ENCODE measurements at regions not wholly inside any gene's neighbourhood (a gene's known extent, or its start where the extent isn't known, plus 50 kb on each side); places are given as distances from the start of the nearest gene placed in this dataset.

DNA sequence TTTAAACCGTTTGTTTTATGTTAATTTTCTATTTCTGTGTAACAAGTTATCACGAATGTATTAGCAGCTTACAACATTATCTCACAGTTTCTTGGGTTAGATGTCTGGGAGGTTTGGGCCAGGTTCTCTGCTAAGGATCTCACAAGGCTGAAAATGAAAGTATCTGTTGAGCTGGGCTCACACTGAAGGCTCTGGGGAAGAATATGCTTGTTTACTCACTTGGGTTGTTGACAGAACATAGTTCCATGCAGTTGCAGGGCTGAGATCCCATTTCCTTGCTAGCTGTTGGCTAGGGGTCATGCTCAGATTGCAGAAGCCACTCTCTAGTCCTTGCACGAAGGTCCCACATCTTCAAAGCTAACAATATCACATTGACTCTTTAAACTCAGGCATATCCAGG, 266.6 kb upstream of the GNAI1 start:
- DNase-seq (ENCODE audit: low spot score), result no peak

DNA sequence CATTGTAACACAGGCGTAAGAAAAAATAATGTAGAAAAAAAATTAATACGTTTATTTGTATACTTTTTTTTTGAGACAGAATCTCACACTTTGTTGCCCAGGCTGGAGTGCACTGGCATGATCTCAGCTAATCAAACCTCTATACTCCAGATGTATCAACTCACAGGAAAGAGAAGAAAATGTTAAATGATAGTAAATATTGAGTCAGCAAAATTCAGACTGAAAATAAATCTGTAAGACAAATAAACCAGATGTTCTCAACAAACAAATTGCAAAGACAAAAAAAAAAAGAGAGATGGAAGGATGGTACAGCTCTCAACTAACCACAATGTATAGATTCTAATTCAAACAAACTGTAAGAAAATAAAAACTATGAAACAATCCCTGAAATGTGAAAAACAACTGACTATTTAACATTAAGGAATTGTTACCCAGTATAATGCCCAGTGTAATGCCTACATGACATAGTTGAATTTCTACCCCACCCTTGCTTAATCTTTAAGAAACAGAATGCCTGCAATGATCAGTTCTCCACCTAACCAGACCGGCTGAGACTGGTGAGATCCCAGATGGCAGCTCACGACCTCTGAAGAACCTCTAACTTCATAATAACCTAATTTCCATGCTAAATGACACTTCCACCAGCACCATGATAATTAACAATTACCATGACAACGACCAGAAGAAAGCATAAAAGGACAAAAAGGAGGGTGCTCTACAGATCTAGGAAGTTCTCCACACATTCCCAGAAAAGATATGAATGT, 272.0 kb upstream of the GNAI1 start:
- DNase-seq (ENCODE audit: low spot score), result no peak

DNA sequence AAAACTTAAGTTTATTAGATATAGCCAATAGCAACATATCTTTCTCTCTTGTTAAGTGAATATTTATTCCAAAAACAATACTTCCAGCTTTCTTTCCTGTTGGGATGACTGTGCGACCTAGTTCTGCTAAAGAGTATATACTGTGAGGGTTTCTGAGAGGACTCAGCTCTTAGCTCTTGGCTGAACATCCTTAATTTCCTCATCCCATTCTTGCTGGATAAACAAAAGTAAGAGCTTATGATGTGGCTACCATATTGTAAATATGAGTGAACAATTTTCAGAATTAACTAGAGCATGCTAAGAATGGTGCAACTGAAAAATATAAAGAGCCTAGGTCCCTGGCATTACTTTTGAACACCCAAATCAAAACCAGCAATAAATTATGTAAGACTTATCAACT, 279.5 kb upstream of the GNAI1 start:
- DNase-seq (ENCODE audit: low spot score), result no peak

DNA sequence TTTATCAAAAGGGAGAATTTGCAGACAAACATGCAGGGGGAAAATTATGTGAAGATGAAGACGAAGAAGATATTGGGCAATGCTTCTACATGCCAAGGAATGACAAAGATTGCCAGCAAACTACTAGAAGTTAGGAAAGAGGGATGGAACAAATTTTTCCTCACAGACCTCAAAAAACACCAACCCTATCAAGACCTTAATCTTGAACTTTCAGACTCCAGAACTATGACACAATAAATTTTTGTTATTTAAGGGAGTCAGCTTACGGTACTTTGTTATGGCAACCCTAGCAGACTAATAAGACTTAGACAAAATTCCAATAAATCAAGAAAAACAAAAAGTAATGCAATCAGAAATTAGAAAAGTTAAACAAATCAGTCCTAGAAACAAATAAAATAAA, 280.0 kb upstream of the GNAI1 start:
- DNase-seq (ENCODE audit: low spot score), result no peak

GRCh38 chr7:79837915-79838314, 296.7 kb upstream of the GNAI1 start:
- DNase-seq (ENCODE audit: low spot score), result no peak

- no peak for DNase-seq (ENCODE audit: low spot score)
Measured at GRCh38 chr7:79833616-79834015, 301.0 kb upstream of the GNAI1 start.

GRCh38 chr7:79828866-79829265, 305.8 kb upstream of the GNAI1 start:
- DNase-seq (ENCODE audit: low spot score), result no peak

DNA sequence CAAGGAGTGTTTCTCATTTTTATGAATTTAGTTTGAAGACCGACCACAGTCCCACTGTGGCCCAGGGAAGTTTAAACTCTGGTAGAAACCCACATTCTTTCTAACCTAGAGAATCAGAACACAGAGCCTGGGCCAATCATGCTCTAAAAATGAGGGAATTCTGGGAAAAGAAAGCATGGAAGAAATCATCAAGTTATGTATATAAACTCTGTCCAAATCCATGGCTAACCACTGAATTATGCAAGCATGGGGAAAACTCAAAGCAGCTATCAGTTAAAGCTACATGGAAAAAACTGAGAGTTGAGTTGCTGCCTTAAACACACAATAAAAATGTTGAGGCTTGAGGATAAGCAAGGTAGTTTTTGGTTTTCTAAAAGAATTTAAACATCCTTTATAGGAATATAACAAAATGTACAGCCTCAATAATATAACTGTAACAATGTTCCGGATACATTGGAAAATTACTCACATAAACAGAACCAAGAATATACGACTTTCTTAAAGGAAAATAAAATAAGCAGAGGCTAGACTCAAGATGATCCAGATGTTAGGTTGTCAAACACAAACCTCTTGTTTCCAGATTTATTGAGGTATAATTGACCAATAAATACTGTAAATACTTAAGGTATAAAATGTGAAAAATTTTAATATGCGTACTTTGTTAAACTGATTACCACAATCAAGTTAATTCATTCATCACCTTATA, 311.2 kb upstream of the GNAI1 start:
- DNase-seq (ENCODE audit: low spot score), result no peak

DNA sequence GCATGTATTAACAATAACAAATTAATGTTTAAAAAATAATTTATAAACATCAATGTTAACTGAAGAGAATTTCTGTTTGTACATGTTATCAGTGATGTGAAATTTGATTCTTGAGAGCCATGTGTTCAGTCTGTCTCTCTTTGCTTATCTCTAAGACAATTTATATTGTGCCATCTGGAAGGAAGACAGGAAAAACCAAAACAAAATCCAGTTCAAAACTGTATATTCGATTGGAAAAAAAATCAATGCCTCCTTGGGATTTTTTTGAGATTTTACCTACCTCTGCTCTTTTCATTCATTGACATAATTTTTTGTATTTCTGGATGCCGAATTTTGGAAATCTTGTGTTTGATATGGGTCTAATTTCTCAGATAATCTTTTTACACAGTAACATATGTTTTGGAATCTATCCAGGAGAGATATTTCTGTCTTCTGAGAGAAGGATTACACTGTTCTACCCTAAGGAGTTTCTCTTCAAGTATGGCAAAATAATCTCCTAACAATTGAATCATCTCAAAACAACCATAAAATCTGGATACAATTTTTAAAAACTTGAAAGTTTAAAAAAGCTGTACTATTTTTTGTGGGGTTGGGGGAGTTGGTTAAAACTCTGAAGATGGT, 311.9 kb upstream of the GNAI1 start:
- DNase-seq (ENCODE audit: low spot score), result no peak

DNA sequence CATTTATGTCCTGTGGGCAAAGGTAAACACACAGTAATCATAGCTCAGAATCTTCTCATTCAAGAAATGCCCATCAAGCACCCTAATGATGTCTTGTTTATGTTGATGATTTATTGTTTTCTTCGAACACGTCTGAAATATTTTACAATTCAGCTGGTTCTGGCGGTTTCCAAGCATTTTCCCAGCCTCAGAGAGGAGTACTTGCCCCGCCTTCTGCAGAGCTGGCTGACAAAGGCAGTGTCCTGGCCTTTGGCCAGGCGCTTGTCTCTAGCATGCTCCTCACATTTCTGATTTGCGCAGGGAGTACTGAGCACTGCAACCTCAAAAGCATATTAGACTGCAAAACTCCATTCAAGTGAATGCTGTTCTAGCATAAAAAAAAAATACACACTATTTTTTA, 314.2 kb upstream of the GNAI1 start:
- peak; percentile 56 for DNase-seq (ENCODE audit: low spot score)

GRCh38 chr7:79810916-79811315, 323.7 kb upstream of the GNAI1 start:
- DNase-seq (ENCODE audit: low spot score), result no peak

- DNase-seq (ENCODE audit: low spot score), result peak; percentile 8
Measured at GRCh38 chr7:79806161-79806734, 328.4 kb upstream of the GNAI1 start.

- DNase-seq (ENCODE audit: low spot score), result no peak
Measured at GRCh38 chr7:79790656-79791262, 337.3 kb upstream of the MAGI2 start.

GRCh38 chr7:79789584-79790345, 336.3 kb upstream of the MAGI2 start:
- no peak for DNase-seq (ENCODE audit: low spot score)

GRCh38 chr7:79787623-79788022, 334.2 kb upstream of the MAGI2 start:
- DNase-seq (ENCODE audit: low spot score), result no peak

DNA sequence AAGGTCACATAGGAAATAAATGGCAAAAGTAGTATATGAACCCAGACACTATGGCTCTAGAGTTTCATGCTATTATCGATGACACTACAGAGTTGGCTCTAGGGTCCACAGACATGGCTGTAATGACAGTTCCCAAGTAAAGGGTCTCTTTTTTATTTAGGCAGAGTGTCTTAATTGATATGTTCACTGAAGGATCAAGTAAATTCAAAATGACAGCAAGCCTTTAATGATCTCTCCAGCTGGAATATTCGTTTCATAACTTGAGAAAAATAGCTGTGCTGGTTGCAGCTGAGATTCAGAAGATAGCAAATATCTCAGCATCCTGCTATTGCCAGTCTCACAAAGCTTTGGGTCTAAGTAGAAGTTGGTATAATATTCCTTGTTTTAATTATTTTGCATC, 333.6 kb upstream of the MAGI2 start:
- no peak for DNase-seq (ENCODE audit: low spot score)

GRCh38 chr7:79786187-79786586, 332.7 kb upstream of the MAGI2 start:
- no peak for DNase-seq (ENCODE audit: low spot score)

DNA sequence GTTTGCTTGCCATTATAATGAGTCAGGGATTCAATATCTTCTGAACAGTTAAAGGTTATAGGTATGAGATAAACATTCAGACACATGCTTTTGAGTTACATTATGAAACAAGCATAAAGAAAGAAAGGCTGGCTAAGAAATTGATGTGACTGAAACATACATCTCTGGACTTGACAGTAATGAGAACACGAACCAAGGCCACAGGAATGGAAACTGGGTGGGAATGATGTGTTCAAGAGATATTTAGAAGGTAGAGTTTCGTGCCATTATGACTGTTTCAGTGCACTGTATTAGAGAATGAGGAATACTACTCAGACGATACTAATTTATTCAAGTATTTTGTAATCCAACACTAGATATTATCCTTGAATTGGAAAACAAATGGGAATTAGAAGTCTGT, 332.1 kb upstream of the MAGI2 start:
- no peak for DNase-seq (ENCODE audit: low spot score)

- DNase-seq (ENCODE audit: low spot score), result no peak
Measured at GRCh38 chr7:79782906-79783305, 329.4 kb upstream of the MAGI2 start.

DNA sequence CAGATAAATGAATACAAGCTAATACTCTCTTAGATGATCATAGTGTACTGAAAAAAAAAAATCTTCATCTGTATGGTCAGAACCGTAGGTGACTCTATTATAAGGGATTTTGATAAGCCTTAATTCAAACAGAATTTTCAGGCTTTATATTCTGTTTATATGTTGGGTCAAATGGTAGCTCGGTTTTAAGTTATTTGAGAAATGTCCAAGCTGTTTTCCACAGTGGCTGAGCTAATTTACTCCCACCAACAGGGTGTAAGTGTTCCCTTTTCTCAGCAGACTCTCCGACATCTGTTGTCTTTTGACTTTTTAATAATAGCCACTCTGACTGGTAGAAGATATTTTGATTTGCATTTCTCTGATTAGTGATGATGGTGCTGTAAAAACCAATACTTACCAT, 328.8 kb upstream of the MAGI2 start:
- DNase-seq (ENCODE audit: low spot score), result no peak

GRCh38 chr7:79781716-79782115, 328.2 kb upstream of the MAGI2 start:
- DNase-seq (ENCODE audit: low spot score), result no peak
